Astrocyte (in vitro differentiated cells and primary cell): ENCODE measurements at regions not wholly inside any gene's neighbourhood (a gene's known extent, or its start where the extent isn't known, plus 50 kb on each side); places are given as distances from the start of the nearest gene placed in this dataset.

ENCODE experiments used
- DNase-seq: peaks from one replicate; pipeline ENCODE4 v3.0.0-alpha.2; 2010; ENCODE audit warnings: low read depth
- FAIRE-seq: peaks from 2 replicates; lab custom pipeline; 2011; peaks lifted over from hg19 to GRCh38; lab: Jason Lieb, UNC
- H2AFZ ChIP-seq: 2 replicates; pipeline ENCODE4 v1.6.0; 2012; ENCODE audit warnings: low read depth, low read length, inconsistent platforms
- H3K27ac ChIP-seq: 2 replicates; pipeline ENCODE4 v1.5.1; 2011; ENCODE audit warnings: low read depth, low read length, inconsistent platforms
- H3K27me3 ChIP-seq: 2 replicates; pipeline ENCODE4 v1.6.0; 2011; ENCODE audit warnings: low read length, inconsistent platforms; ENCODE audit not compliant: insufficient read depth
- H3K36me3 ChIP-seq: 2 replicates; pipeline ENCODE4 v1.5.1; 2011; ENCODE audit warnings: low read length, inconsistent platforms; ENCODE audit not compliant: insufficient read depth
- H3K4me1 ChIP-seq: 2 replicates; pipeline ENCODE4 v1.5.1; 2011; ENCODE audit warnings: low read length, inconsistent platforms; ENCODE audit not compliant: insufficient read depth
- H3K4me2 ChIP-seq: 2 replicates; pipeline ENCODE4 v1.6.0; 2012; ENCODE audit warnings: low read length, inconsistent platforms
- H3K4me3 ChIP-seq: 2 replicates; pipeline ENCODE4 v1.5.1; 2011; ENCODE audit warnings: low read depth, mild to moderate bottlenecking, low read length, inconsistent platforms; ENCODE audit not compliant: insufficient read depth
- H3K79me2 ChIP-seq: 2 replicates; pipeline ENCODE4 v1.6.0; 2012; ENCODE audit warnings: mild to moderate bottlenecking, low read length, inconsistent platforms; ENCODE audit not compliant: insufficient read depth
- H3K9ac ChIP-seq: 2 replicates; pipeline ENCODE4 v1.6.0; 2012; ENCODE audit warnings: mild to moderate bottlenecking, low read length, inconsistent platforms
- H3K9me3 ChIP-seq: 2 replicates; pipeline ENCODE4 v1.5.1; 2012; ENCODE audit warnings: low read depth, mild to moderate bottlenecking, low read length, inconsistent platforms; ENCODE audit not compliant: insufficient read depth
- H4K20me1 ChIP-seq: 2 replicates; pipeline ENCODE4 v1.6.0; 2012; ENCODE audit warnings: low read length, inconsistent platforms; ENCODE audit not compliant: insufficient read depth
- H3K27ac Mint-ChIP-seq: one replicate; pipeline ENCODE4 v1.8.0; 2021; ENCODE audit warnings: mild to moderate bottlenecking, mixed read lengths; ENCODE audit not compliant: unreplicated experiment
- H3K27me3 Mint-ChIP-seq: one replicate; pipeline ENCODE4 v1.8.0; 2021; ENCODE audit warnings: low read depth, mixed read lengths; ENCODE audit not compliant: unreplicated experiment
- H3K36me3 Mint-ChIP-seq: one replicate; pipeline ENCODE4 v1.8.0; 2021; ENCODE audit warnings: low read depth, mixed read lengths; ENCODE audit not compliant: unreplicated experiment
- H3K4me1 Mint-ChIP-seq: one replicate; pipeline ENCODE4 v1.8.0; 2021; ENCODE audit warnings: low read depth, mixed read lengths; ENCODE audit not compliant: unreplicated experiment
- H3K4me3 Mint-ChIP-seq: one replicate; pipeline ENCODE4 v1.8.0; 2021; ENCODE audit warnings: mild to moderate bottlenecking, moderate library complexity, mixed read lengths; ENCODE audit not compliant: unreplicated experiment
- H3K9me3 Mint-ChIP-seq: one replicate; pipeline ENCODE4 v1.8.0; 2021; ENCODE audit warnings: mild to moderate bottlenecking, mixed read lengths; ENCODE audit not compliant: unreplicated experiment
- CTCF ChIP-seq: IDR thresholded peaks from 2 replicates; pipeline ENCODE4 v1.5.1; 2011; ENCODE audit warnings: low read depth, mild to moderate bottlenecking, inconsistent platforms, low read length, moderate library complexity; ENCODE audit not compliant: insufficient read depth
- EZH2 ChIP-seq: IDR thresholded peaks from 2 replicates; pipeline ENCODE4 v1.6.1; 2012; ENCODE audit warnings: mild to moderate bottlenecking, low read length, inconsistent platforms; ENCODE audit not compliant: insufficient read depth

DNA sequence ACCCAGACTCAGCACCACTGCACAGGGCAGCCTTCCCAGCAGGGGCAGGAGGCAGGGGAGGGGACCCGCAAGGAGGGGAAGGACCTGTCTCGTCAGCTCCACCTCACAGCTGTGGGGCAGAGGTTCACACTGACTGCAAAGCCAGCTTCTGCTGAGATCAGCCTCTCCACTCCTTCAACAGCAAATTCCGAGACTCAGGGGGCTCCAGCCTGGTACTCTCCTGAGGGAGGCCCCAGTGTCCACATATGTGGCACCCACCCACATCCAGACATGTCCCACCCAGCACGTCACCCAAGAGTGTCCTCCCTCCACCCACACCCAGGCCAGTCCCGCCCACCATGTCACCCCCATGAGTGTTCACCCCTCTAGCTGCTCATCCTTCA, 329.5 kb downstream of the NPHP4 start:
- peaks cover 4% of the 10 kb centered on the region for H3K9me3 Mint-ChIP-seq
- Histone ChIP-seq H2AFZ (no peak overlapping the region), H3K4me1 (no peaks in the 10 kb centered on the region), H3K4me3 (no peak overlapping the region), H3K9ac (no peak overlapping the region), H3K9me3 (peaks cover 14% of the 10 kb centered on the region), H3K36me3 (no peaks in the 10 kb centered on the region), H3K27ac (no peak overlapping the region), H3K4me2 (no peak overlapping the region), H3K79me2 (no peaks in the 10 kb centered on the region), H3K27me3 (no peaks in the 10 kb centered on the region), H4K20me1 (no peaks in the 10 kb centered on the region)
- no peak for DNase-seq
- H3K36me3 Mint-ChIP-seq = no peaks in the 10 kb centered on the region
- no peak overlapping the region for H3K4me3 Mint-ChIP-seq
- no peaks in the 10 kb centered on the region for H3K4me1 Mint-ChIP-seq
- H3K27ac Mint-ChIP-seq = no peak overlapping the region
- no peak for TF ChIP-seq EZH2
- no peak for TF ChIP-seq CTCF
- H3K27me3 Mint-ChIP-seq = peaks cover 38% of the 10 kb centered on the region
- FAIRE-seq = no peak

DNA sequence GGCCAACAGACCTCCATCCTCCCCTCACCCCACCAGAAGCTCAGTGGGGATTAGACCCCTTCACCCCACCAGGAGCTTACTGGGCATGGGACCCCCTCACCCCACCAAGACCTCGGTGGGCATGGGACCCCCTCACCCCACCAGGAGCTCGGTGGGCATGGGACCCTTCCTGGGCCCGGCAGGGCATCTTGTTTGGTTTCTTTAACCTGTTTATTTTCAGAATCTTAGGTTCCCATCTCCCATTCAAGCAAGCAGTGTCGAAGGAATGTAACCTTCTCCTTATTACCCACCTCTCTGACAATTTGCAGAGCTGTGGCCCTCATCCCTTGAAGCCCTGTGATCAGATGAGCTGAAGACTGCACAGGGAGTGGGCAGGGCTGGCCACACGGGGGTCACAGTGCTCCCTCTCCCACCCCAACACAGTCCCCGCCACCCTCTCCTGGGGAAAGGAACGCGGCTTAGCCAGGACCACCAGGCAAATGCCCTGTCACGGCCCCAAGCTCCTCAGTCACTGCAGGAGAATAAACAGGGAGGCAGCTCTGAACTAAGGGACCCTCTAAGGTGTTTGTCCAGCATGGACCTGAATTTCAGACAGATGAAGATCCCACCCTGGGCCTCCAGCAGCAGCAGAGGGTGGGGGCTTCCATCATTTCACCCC, 330.0 kb downstream of the NPHP4 start:
- Mint-ChIP-seq H3K4me3 (no peak overlapping the region), H3K9me3 (peaks cover 7% of the 10 kb centered on the region), H3K27ac (no peak overlapping the region), H3K27me3 (peaks cover 40% of the 10 kb centered on the region), H3K4me1 (no peaks in the 10 kb centered on the region), H3K36me3 (no peaks in the 10 kb centered on the region)
- Histone ChIP-seq H3K9ac (no peak overlapping the region), H3K4me1 (no peaks in the 10 kb centered on the region), H2AFZ (no peak overlapping the region), H3K4me3 (no peak overlapping the region), H3K79me2 (no peaks in the 10 kb centered on the region), H3K9me3 (peaks cover 12% of the 10 kb centered on the region), H4K20me1 (no peaks in the 10 kb centered on the region), H3K27me3 (no peaks in the 10 kb centered on the region), H3K4me2 (no peak overlapping the region), H3K36me3 (no peaks in the 10 kb centered on the region), H3K27ac (no peak overlapping the region)
- TF ChIP-seq CTCF = no peak
- no peak for TF ChIP-seq EZH2
- FAIRE-seq = no peak
- no peak for DNase-seq

- Mint-ChIP-seq H3K9me3 (peaks cover 7% of the 10 kb centered on the region), H3K27ac (no peak overlapping the region), H3K36me3 (no peaks in the 10 kb centered on the region), H3K27me3 (peaks cover 37% of the 10 kb centered on the region), H3K4me1 (no peaks in the 10 kb centered on the region), H3K4me3 (no peak overlapping the region)
- FAIRE-seq = no peak
- Histone ChIP-seq H3K4me2 (no peak overlapping the region), H3K9ac (no peak overlapping the region), H3K27ac (no peak overlapping the region), H3K9me3 (peaks cover 8% of the 10 kb centered on the region), H2AFZ (no peak overlapping the region), H3K36me3 (no peaks in the 10 kb centered on the region), H3K79me2 (no peaks in the 10 kb centered on the region), H3K27me3 (no peaks in the 10 kb centered on the region), H3K4me3 (no peak overlapping the region), H3K4me1 (no peaks in the 10 kb centered on the region), H4K20me1 (no peaks in the 10 kb centered on the region)
- no peak for DNase-seq
- TF ChIP-seq CTCF (no peak), EZH2 (no peak)
Measured at GRCh38 chr1:5661196-5662085, 330.8 kb downstream of the NPHP4 start.
